ENCODE measurements at regions not wholly inside any gene's neighbourhood (a gene's known extent, or its start where the extent isn't known, plus 50 kb on each side); places are given as distances from the start of the nearest gene placed in this dataset.

DNA sequence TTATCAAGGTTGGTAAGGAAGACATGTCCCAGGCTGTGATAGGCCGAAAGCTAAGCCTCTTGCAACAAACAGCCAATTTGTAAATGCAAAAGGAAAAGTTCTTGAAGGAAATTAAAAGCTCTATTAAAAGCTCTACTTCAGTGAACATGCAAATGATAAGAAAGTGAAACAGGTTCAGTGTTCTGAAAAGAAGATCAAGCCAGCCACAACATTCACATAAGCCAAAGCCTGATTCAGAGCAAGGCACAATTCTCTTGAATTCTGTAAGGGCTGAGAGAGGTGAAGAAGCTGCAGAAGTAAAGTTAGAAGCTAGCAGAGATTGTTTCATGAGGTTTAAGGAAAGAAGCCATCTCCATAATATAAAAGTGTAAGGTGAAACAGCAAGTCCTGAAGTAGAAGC, 1259.5 kb upstream of the PIK3C3 start:
- no peak for DNase-seq

DNA sequence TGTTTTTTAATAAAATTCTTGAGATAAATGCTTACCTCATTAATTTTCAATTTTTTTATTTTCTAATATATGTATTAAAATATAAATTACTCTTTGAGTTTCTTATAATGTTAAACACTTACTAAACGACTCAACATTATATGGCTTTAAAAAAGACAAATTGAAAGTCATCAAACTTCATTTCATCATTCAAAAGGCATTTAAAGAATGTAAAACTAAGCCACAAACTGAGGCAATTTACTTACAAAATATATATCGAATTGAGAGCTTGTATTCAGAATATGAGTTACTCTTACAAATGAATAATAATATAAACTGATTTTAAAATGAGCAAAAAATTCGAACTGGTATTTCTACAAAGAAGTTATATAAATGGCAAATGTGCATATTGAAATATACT, 1262.2 kb upstream of the PIK3C3 start:
- no peak for DNase-seq

DNA sequence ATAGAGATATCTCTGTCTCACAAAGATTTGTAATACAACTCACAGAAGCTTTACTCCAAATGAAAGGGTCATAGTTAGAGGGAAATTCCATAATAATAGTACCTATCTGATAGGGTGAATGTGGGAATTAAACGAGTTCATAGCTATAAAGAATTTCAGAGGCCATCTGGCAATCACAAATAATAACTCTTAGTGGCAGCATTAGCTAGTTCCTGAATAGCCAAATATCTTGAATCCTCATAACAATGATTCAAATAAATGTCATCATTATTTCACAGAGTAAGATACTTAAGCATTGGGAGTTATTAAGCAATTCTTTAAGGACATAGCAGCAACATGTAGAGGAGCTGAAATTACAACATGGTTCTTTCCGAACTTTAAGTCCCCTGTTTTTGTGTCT, 1265.0 kb upstream of the PIK3C3 start:
- no peak for DNase-seq

DNA sequence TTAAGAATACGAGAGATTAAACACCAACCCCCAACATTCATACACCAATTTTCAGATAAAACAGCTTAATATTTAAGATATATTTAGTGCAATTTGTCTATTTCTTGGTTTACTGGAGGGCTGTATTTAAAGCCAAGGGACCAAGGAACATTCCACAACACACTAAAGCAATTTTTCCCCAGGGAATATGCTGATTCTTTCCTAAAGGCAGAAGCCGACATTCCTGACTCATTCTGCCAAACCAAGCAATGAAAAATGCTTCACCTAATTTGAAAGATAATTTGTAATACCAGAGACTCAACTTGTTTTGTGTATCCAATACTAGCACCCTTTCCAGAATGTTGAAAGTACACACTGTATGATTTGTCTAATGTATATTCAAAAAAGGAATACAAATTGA, 1267.6 kb upstream of the PIK3C3 start:
- DNase-seq, result no peak

DNA sequence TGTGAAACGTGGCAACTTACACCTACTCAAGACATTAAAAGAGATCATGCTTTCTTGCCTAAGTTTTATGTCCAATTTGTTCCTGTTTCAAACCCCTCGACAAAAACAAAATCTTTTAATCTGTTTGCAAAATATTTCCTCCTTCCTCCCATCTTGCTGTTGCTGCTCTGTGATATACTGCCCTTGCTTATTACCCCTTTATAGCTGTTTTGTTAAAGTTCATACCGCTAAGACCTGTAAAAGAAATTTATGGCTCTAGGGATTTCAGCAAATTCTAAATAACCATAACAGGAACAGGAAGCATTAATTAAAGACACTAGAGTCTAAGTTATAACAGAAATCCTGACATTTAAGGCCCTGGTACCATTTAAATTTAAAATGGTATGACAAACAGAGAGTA, 1268.2 kb upstream of the PIK3C3 start:
- DNase-seq, result no peak

DNA sequence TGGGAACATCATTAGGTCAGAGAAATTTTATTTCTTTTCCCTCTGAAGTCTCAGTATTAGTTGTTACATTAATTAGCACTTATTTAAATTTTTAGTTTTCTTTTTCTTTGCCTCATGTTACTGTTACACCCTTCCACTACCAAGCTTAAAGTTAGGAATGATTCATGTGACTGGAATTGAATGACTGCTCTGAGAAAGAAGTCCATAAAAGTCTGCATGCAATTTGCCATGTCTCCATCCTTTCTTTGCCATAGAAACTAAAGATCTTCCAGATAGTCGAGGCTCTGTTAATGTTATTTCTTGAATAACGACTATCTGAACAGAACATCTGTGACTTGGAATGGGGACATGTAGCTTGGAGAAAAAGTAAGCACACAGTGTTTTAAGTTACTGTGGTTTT, 1269.8 kb upstream of the PIK3C3 start:
- DNase-seq, result no peak

DNA sequence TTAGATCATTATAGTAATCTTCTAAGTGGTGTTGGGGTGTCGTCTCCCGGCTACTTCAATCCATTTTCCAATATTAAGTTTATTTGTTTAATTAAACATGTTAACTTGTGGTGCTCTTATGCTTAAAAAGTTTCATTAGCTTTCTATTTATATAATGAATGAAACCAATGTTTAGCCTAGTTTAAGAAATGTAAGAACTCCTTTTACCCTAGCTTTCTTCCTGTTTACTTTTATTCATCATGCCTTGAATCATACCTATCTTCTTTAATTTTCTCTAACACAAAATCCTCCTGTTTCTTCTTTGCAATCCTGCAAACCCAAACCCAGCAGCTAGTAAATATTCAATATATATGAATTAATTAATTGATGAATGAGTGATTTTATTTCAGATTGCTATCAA, 1276.7 kb upstream of the PIK3C3 start:
- DNase-seq, result no peak

DNA sequence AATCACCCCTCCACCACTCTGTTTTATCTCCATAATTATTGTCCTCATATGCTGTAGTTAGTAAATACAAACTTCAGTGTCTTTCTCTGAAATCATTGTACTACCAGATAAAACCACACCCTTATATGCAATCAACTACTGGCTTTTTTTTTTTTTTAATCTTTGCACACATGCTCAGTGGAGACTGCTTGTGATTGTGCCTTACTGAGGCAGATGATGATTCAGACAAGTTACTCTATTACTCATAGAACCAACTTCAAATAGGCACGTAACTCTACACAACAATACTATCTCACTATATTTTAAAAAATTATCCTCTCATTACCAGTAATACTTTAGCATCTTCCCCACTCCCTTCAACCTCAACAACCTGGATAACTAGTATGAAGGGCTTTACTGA, 1278.4 kb upstream of the PIK3C3 start:
- no peak for DNase-seq

DNA sequence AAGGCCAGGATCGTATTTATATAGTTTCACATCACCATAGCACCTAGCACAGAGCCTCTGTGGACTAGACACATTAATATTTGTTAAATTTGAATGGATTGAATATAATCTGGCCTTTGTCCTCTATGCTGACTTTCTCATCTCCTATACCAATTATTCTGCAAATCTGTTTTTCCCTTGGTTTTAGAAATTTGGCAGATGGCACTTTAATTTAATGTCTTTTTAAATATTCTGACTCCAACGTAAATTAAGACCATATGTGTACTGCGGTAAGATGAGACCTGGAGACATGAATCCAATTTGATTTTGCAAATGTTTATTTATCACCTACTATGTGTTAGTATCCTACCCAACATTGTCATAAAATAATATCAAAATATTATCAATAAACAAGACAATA, 1281.9 kb upstream of the PIK3C3 start:
- no peak for DNase-seq

DNA sequence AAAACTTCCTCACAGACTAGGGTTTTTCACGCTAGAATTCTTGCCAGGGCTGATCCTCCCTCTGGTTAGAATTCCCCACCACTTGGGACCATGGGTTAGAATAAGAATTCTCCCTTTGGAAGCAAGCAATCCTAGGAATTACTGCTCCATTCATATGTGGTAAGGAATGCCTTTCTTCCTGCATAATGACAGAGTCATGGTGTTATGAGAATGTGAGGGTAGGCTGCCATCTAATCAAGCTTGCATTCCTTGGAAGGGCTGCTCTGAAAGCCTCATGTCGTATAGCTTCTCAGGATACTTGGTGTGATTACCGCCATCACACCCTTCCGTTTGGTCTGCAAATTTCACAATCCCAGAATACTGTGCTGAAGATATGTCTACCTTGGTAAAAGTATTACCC, 1282.4 kb upstream of the PIK3C3 start:
- no peak for DNase-seq

DNA sequence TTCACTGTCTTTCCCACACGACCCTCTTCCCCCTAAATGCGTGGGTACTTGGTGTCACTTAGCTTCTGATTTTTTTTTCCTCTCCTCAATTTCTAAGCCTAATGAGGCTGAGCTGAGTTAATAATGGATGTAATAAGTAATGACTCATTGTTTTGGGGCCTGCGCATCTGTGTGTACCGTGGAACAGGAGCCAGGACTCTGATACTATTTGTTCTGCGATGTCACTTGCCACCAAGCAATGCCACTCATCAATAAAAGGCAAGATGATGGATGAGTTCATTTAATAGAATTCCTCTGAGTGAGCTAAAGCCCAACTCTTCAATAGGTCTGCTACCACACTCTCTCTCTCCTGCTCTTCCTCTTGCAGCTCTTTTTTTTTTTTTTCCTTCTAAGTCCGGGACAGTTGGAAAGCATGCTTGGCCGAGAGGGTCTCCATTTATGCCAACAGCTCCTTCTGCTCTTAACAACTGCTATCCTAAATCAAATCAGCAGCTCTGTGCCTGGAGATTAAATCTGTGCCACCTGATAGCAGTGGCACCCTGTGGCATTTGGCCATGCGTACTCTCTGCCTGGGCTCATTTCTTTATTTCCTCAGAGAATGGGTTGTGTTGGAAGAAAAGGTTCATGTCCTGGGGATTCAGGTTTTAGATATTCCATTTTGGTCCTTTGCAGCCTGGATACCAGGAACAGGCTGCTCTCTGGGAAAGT, 1284.2 kb upstream of the PIK3C3 start:
- DNase-seq, result no peak

DNA sequence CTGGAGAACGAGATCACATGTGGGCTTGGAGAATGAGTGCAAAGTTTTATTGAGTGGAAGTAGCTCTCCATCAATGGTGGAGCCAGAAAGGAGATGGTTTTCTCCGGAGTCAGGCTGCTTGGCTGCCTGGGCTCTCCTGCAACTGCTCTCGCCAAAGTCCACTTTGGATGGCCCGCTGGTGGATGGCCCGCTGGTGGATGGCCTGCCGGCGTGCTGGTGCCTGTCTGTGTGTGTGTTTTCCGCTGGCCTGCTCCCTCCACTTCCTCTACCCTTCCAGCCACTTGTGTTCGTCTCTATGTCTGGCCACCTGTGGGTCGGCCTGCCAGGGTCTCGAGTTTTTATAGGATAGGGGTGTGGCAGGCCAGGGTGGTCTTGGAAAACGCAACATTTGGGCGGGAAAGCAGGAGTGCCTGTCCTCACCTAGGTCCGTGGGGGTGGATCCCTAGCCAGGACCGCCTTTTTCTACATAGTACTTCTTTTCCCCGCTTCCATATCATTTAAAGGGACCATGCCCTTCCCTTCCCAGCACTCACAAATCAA, 1292.1 kb upstream of the PIK3C3 start:
- no peak for DNase-seq

DNA sequence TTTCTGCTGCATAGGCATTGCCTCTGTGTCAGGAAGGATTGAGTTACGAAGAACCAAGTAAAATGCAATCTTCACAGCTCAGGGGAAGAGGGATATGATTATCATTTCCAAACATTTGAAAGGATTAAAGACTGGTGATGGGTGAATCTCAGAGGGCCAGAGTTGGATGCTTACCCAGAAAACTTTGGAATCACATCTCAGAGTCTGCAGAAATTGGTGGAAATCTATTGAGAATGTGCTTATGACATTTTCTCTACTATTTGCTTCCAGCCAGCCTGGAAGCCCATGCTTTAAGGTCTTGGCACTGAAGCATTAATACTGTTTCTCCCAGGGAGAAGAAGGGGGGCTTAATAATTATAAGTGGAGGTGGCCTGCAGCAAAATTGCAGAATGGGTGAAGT, 1301.4 kb upstream of the PIK3C3 start:
- no peak for DNase-seq

DNA sequence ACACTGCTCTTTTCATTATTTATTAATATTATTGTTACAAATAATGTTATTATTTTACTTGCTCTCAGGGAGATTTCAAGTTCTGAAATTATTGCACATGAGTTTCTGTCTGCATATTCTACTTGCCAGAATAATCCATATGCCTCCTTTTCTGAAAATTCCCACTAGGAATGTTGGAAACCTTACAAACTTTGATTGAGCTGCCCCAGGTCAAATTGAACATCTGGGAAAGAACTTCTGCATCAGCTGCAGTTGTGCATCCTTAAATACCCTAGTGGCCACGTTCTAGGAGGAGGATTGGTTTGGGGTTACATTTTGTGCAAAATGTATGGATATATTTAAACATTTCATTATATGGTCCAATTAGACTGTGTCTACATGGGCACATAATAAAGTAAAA, 1302.7 kb upstream of the PIK3C3 start:
- no peak for DNase-seq

DNA sequence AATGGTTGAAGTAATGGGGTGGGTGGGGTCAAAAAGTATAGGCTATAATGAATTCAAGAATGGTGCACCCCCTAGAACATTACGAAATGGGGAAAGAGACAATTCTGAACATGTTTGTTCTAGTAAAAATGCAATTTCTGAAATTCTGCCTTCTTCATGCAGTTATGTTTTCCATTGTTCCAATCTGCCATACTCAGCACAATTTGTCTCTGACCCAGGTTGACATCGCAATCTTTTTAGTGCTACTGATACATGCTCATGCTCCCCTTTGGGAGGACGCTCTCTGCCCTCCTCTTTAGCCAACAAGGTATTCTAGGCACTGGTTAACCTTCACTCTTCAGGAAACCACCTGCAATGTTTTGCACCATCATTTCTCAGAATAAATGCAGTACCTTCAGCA, 1303.9 kb upstream of the PIK3C3 start:
- no peak for DNase-seq

DNA sequence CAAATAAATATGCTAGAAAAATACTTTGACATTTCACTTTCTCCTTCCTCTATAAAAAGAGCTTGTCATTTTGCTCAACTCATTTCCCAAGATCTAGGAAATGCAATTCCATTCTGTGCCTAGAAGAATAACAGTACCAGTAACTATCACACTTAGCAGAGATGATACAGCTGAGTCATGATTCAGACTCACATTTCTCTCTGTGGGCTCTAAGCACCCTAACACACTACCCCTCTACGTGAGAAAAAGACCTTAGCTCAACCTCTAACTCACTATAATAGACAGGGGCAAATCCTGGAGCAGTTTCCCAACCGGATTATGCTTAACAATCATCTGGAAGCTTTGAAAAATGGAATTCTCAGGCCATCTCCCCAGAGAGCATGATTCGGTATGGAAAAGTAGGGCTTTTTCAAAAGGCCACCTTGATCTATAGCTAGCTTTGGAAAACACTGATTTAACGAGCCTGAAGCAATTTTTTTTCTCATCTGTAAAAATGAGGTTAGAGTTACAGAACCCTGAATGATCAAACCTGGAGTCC, 1312.3 kb upstream of the PIK3C3 start:
- DNase-seq, result no peak

DNA sequence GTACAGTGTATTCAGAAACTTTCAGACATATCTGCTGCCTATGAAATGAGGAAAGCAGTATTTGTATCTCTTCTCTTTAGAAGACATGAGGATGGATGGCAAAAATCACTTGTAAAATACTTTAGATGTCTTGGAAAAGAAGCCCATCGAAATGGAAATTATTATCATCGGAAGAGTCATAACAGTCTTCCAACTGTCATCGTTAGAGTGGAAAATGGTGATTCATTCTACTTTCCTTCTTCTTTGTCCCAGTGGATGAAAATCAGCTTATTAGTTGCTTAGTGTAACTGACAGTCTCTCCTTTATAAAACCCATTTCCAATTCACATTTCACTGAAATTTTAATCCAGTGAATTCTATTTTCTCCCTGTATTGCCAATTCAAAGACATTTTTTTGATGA, 1323.7 kb upstream of the PIK3C3 start:
- no peak for DNase-seq

DNA sequence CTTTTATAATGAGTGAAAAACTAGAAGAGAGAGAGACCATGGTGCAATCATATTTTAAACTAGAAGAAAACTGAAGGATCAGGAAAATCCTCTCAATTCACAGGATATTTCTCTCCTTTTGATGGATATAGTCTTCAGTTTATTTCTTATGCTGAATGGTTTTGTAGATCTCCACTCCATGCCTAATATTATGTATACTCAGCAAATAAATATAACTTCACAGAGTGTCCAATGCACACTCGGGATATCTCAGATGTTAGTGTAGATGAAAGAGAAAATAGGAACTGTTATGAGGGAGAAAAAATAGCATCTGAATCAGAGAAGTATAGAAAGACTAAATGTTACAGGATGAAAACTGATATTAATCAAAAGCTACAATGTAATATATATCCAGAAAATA, 1324.5 kb upstream of the PIK3C3 start:
- no peak for DNase-seq

DNA sequence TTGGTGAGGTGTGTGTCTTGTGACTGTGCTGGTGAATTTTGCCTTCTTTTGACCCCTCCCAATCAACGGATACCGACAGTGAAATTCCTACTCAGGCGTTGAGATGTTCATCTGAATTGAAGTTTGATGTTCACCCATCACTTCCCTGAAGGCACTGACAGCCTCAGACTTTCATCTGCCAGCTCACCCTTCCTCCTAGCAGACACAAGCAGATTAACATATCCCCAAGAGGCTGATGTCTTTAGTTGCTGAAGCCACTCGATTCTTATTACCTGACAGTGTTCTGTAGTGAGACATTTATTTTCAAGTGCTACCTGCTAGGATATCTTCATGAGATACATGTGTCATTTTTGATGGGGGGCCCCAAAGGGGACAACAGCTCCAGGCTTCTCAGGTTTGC, 1330.1 kb upstream of the PIK3C3 start:
- DNase-seq, result no peak

DNA sequence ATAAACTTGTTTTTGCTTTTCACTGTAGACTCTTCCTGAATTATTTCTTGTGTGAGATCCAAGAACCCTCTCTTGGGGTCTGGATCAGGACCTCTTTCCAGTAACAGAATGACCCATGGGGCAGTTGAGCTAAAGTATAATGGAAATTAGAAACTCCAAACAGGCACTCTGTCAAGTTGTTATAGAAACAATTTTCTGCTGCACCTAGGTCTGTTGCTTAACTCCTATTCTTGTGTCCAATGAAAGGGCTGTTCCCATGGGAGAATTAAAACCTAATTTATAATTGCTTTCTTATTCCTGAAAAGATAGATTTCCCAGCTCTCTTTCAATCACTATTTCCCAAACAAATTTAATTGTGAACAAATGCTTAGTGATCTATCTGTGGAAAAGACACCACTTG, 1341.3 kb upstream of the PIK3C3 start:
- no peak for DNase-seq

DNA sequence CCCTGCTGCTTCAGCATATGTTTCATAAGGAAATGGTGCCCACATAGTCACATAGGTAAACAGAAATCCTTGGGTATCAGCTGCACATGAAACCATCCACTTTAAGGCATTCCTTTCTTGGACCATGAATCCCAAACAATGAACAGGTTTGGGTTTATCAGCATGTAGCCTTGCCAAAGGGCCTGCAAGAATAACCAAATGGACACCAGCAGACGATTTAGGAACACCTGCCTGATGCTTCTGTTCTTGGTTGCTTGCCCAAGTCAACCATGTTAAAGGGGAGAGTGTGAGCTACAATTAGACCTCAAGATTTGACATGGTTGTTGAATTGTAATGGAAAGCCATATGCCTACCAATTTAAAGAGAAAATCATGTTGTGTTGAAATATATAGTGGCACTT, 1342.7 kb upstream of the PIK3C3 start:
- DNase-seq, result no peak

DNA sequence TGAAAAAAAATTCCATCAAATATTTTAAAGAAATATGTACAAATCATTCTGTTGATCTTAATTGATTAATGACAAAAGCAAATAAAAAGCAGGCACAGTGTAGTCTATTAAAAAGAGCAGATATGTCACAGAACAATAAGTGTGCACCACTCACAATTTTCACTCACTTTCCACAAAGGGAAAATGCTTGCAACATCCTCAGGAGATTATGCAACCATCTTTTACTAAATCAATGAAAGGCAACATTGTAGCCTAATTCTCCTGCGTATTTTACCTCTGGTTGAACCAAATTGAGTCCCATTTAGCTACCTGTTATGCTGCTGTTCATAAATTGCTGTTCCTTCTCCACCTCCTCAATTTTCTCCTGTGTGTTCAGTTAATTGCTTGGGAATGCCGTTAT, 1346.8 kb upstream of the PIK3C3 start:
- no peak for DNase-seq

DNA sequence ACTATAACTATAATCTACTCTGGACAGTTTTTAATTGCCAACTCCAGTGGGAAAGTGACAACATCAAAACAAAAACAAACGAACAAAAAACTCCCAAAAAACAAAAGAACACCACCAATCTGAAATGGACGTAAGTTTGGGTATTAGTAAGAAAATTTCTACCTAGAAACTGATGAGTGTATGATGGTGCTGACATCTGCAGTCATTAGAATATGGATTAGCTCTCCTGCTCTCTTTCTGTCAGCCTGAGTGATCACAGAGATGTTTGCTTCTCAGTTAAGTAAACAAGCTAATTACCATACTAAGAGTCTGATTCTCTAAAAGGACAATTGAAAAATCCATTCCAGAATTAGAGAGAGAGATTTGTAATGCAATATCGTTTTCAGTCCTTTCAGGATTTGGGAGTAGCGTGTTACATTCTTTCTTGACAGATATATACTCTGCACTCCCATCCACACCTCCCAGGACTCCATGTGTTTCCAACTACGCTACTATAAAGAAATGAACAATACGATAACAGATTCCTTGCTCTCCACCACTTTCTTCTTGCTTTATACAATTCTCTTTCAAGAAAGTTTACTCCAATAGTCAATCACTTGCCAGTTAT, 1347.4 kb upstream of the PIK3C3 start:
- no peak for DNase-seq

DNA sequence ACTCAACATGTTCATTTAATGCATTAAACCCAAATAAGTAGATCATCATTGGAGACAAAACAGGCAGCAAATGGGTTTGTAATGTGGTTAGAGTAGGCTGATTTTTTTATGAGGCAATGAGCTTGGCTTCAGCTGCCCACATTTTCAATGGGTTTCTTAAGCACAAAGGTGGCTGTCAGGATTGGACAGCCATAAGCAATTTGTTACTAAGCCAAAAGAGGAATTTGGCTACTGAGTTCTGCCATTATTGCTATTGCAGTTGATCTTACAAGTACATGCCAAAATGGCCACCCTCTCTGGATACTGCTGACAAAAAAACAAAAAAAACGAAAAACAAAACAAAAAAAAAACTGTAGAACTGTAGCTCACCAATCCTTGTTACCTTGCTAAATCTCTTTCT, 1348.0 kb upstream of the PIK3C3 start:
- DNase-seq, result no peak

DNA sequence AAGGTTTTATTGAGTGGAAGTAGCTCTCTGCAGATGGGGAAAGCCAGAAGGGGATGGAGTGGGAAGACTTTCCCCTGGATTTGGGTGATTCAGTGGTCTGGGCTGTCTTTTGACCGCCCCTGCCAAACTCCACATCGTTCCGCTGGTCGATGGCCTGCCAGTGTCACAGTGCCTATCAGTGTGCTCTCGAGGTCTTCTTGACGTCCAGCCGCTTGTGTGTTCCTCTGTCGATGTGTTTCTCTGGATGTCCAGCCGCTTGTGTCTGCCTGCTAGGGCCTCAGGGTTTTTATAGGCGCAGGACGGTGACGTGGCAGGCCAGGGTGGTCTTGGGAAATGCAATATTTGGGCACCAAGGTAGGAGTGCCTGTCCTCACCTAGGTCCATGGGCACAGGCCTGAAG, 1371.4 kb upstream of the PIK3C3 start:
- no peak for DNase-seq

Data from inflammatory macrophage treated with lipopolysaccharide for 1 hour (primary cell).